ENCODE measurements at regions not wholly inside any gene's neighbourhood (a gene's known extent, or its start where the extent isn't known, plus 50 kb on each side); places are given as distances from the start of the nearest gene placed in this dataset.

- no peak overlapping the region for H3K27ac ChIP-seq (ENCODE audit: low read depth, low read length, severe bottlenecking)
- no peaks in the 10 kb centered on the region for H3K9me3 ChIP-seq (ENCODE audit: control insufficient read depth, low read length)
- H3K4me3 ChIP-seq (ENCODE audit: extremely low read depth, insufficient read depth, low read length, poor library complexity, severe bottlenecking), result no peak overlapping the region
- WGBS, 2 experiments (ENCODE audit: insufficient coverage in 2 of 2), result 90 to 92% methylated on average over 2 of the region's 4 CpGs
- H3K36me3 ChIP-seq (ENCODE audit: control insufficient read depth, insufficient read depth, low read length), result no peaks in the 10 kb centered on the region
- peaks cover 6% of the 10 kb centered on the region for H3K4me1 ChIP-seq (ENCODE audit: control insufficient read depth, insufficient read depth, low read length, poor library complexity, severe bottlenecking)
These were observed 457.3 kb downstream of the ZNF608 start for GRCh38 chr5:124289130-124289529.

- peaks cover 6% of the 10 kb centered on the region for H3K4me1 ChIP-seq (ENCODE audit: control insufficient read depth, insufficient read depth, low read length, poor library complexity, severe bottlenecking)
- no peak overlapping the region for H3K4me3 ChIP-seq (ENCODE audit: extremely low read depth, insufficient read depth, low read length, poor library complexity, severe bottlenecking)
- no peaks in the 10 kb centered on the region for H3K36me3 ChIP-seq (ENCODE audit: control insufficient read depth, insufficient read depth, low read length)
- no peak overlapping the region for H3K27ac ChIP-seq (ENCODE audit: low read depth, low read length, severe bottlenecking)
- WGBS, 2 experiments (ENCODE audit: insufficient coverage in 2 of 2), result 100% methylated on average over 1 to 2 of the region's 3 CpGs
- no peaks in the 10 kb centered on the region for H3K9me3 ChIP-seq (ENCODE audit: control insufficient read depth, low read length)
These were observed 458.6 kb downstream of the ZNF608 start for GRCh38 chr5:124287813-124288212.

GRCh38 chr5:124285733-124286132, 460.7 kb downstream of the ZNF608 start:
- WGBS, 2 experiments (ENCODE audit: insufficient coverage in 2 of 2), result 88 to 100% methylated on average over 1 of the region's 1 CpG
- Histone ChIP-seq H3K4me1 (ENCODE audit: control insufficient read depth, insufficient read depth, low read length, poor library complexity, severe bottlenecking) (no peaks in the 10 kb centered on the region), H3K9me3 (ENCODE audit: control insufficient read depth, low read length) (no peaks in the 10 kb centered on the region), H3K4me3 (ENCODE audit: extremely low read depth, insufficient read depth, low read length, poor library complexity, severe bottlenecking) (no peak overlapping the region), H3K27ac (ENCODE audit: low read depth, low read length, severe bottlenecking) (no peak overlapping the region), H3K36me3 (ENCODE audit: control insufficient read depth, insufficient read depth, low read length) (no peaks in the 10 kb centered on the region)

GRCh38 chr5:124285071-124285470, 461.4 kb downstream of the ZNF608 start:
- 91 to 94% methylated on average over 4 of the region's 4 CpGs for WGBS, 2 experiments (ENCODE audit: insufficient coverage in 2 of 2)
- Histone ChIP-seq H3K4me1 (ENCODE audit: control insufficient read depth, insufficient read depth, low read length, poor library complexity, severe bottlenecking) (no peaks in the 10 kb centered on the region), H3K27ac (ENCODE audit: low read depth, low read length, severe bottlenecking) (no peak overlapping the region), H3K4me3 (ENCODE audit: extremely low read depth, insufficient read depth, low read length, poor library complexity, severe bottlenecking) (no peak overlapping the region), H3K36me3 (ENCODE audit: control insufficient read depth, insufficient read depth, low read length) (no peaks in the 10 kb centered on the region), H3K9me3 (ENCODE audit: control insufficient read depth, low read length) (no peaks in the 10 kb centered on the region)

- Histone ChIP-seq H3K9me3 (ENCODE audit: control insufficient read depth, low read length) (no peaks in the 10 kb centered on the region), H3K4me1 (ENCODE audit: control insufficient read depth, insufficient read depth, low read length, poor library complexity, severe bottlenecking) (peaks cover 3% of the 10 kb centered on the region), H3K27ac (ENCODE audit: low read depth, low read length, severe bottlenecking) (no peak overlapping the region), H3K4me3 (ENCODE audit: extremely low read depth, insufficient read depth, low read length, poor library complexity, severe bottlenecking) (no peak overlapping the region), H3K36me3 (ENCODE audit: control insufficient read depth, insufficient read depth, low read length) (no peaks in the 10 kb centered on the region)
- 86 to 97% methylated on average over 2 of the region's 2 CpGs for WGBS, 2 experiments (ENCODE audit: insufficient coverage in 2 of 2)
These were observed 463.4 kb downstream of the ZNF608 start for GRCh38 chr5:124283031-124283430.

- Histone ChIP-seq H3K9me3 (ENCODE audit: control insufficient read depth, low read length) (no peaks in the 10 kb centered on the region), H3K36me3 (ENCODE audit: control insufficient read depth, insufficient read depth, low read length) (no peaks in the 10 kb centered on the region), H3K4me3 (ENCODE audit: extremely low read depth, insufficient read depth, low read length, poor library complexity, severe bottlenecking) (no peak overlapping the region), H3K4me1 (ENCODE audit: control insufficient read depth, insufficient read depth, low read length, poor library complexity, severe bottlenecking) (peaks cover 3% of the 10 kb centered on the region), H3K27ac (ENCODE audit: low read depth, low read length, severe bottlenecking) (no peak overlapping the region)
- WGBS, 2 experiments (ENCODE audit: insufficient coverage in 2 of 2), result 78 to 89% methylated on average over 1 of the region's 4 CpGs
These were observed 466.4 kb downstream of the ZNF608 start for GRCh38 chr5:124280079-124280478.

GRCh38 chr5:124279146-124279876, 467.1 kb downstream of the ZNF608 start:
- Histone ChIP-seq H3K9me3 (ENCODE audit: control insufficient read depth, low read length) (no peaks in the 10 kb centered on the region), H3K36me3 (ENCODE audit: control insufficient read depth, insufficient read depth, low read length) (no peaks in the 10 kb centered on the region), H3K4me1 (ENCODE audit: control insufficient read depth, insufficient read depth, low read length, poor library complexity, severe bottlenecking) (peaks cover 3% of the 10 kb centered on the region), H3K27ac (ENCODE audit: low read depth, low read length, severe bottlenecking) (no peak overlapping the region), H3K4me3 (ENCODE audit: extremely low read depth, insufficient read depth, low read length, poor library complexity, severe bottlenecking) (no peak overlapping the region)
- 86% methylated on average over 2 of the region's 3 CpGs; no CpG with 5 or more reads in 1 of the 2 experiments for WGBS, 2 experiments (ENCODE audit: insufficient coverage in 2 of 2)

- H3K4me1 ChIP-seq (ENCODE audit: control insufficient read depth, insufficient read depth, low read length, poor library complexity, severe bottlenecking), result peaks cover 3% of the 10 kb centered on the region
- H3K36me3 ChIP-seq (ENCODE audit: control insufficient read depth, insufficient read depth, low read length), result no peaks in the 10 kb centered on the region
- WGBS, 2 experiments (ENCODE audit: insufficient coverage in 2 of 2), result no CpG with 5 or more reads among the region's 3 CpGs
- no peaks in the 10 kb centered on the region for H3K9me3 ChIP-seq (ENCODE audit: control insufficient read depth, low read length)
- no peak overlapping the region for H3K4me3 ChIP-seq (ENCODE audit: extremely low read depth, insufficient read depth, low read length, poor library complexity, severe bottlenecking)
- H3K27ac ChIP-seq (ENCODE audit: low read depth, low read length, severe bottlenecking), result no peak overlapping the region
These were observed 467.8 kb downstream of the ZNF608 start for GRCh38 chr5:124278636-124279035.

GRCh38 chr5:124277767-124278545, 468.5 kb downstream of the ZNF608 start:
- Histone ChIP-seq H3K9me3 (ENCODE audit: control insufficient read depth, low read length) (no peaks in the 10 kb centered on the region), H3K4me3 (ENCODE audit: extremely low read depth, insufficient read depth, low read length, poor library complexity, severe bottlenecking) (no peak overlapping the region), H3K4me1 (ENCODE audit: control insufficient read depth, insufficient read depth, low read length, poor library complexity, severe bottlenecking) (peaks cover 3% of the 10 kb centered on the region), H3K36me3 (ENCODE audit: control insufficient read depth, insufficient read depth, low read length) (no peaks in the 10 kb centered on the region), H3K27ac (ENCODE audit: low read depth, low read length, severe bottlenecking) (peak overlapping the region; percentile 46)
- 66 to 70% methylated on average over 3 to 5 of the region's 7 CpGs for WGBS, 2 experiments (ENCODE audit: insufficient coverage in 2 of 2)

GRCh38 chr5:124276166-124276565, 470.3 kb downstream of the ZNF608 start:
- Histone ChIP-seq H3K4me1 (ENCODE audit: control insufficient read depth, insufficient read depth, low read length, poor library complexity, severe bottlenecking) (peaks cover 3% of the 10 kb centered on the region), H3K4me3 (ENCODE audit: extremely low read depth, insufficient read depth, low read length, poor library complexity, severe bottlenecking) (no peak overlapping the region), H3K9me3 (ENCODE audit: control insufficient read depth, low read length) (no peaks in the 10 kb centered on the region), H3K36me3 (ENCODE audit: control insufficient read depth, insufficient read depth, low read length) (no peaks in the 10 kb centered on the region), H3K27ac (ENCODE audit: low read depth, low read length, severe bottlenecking) (no peak overlapping the region)
- WGBS, 2 experiments (ENCODE audit: insufficient coverage in 2 of 2), result 80 to 90% methylated on average over 1 of the region's 3 CpGs

GRCh38 chr5:124274949-124275348, 471.5 kb downstream of the ZNF608 start:
- no peak overlapping the region for H3K4me3 ChIP-seq (ENCODE audit: extremely low read depth, insufficient read depth, low read length, poor library complexity, severe bottlenecking)
- no peaks in the 10 kb centered on the region for H3K9me3 ChIP-seq (ENCODE audit: control insufficient read depth, low read length)
- peaks cover 3% of the 10 kb centered on the region for H3K4me1 ChIP-seq (ENCODE audit: control insufficient read depth, insufficient read depth, low read length, poor library complexity, severe bottlenecking)
- H3K36me3 ChIP-seq (ENCODE audit: control insufficient read depth, insufficient read depth, low read length), result no peaks in the 10 kb centered on the region
- WGBS, 2 experiments (ENCODE audit: insufficient coverage in 2 of 2), result 80% methylated on average over 1 of the region's 2 CpGs; no CpG with 5 or more reads in 1 of the 2 experiments
- no peak overlapping the region for H3K27ac ChIP-seq (ENCODE audit: low read depth, low read length, severe bottlenecking)
